ENCODE measurements at regions not wholly inside any gene's neighbourhood (a gene's known extent, or its start where the extent isn't known, plus 50 kb on each side); places are given as distances from the start of the nearest gene placed in this dataset.

GRCh38 chr1:220327106-220327505 is 54.9 kb upstream of the RAB3GAP2 start:
- TF ChIP-seq CTCF (IDR thresholded peaks at IDR 0.05; ENCODE audit: borderline replicate concordance, extremely low read depth, low read length, poor library complexity, severe bottlenecking) (no peak), EZH2 (IDR thresholded peaks at IDR 0.05; ENCODE audit: borderline replicate concordance, low read depth, low read length, severe bottlenecking) (no peak)
